GM21723 (cell line): ENCODE measurements at regions not wholly inside any gene's neighbourhood (a gene's known extent, or its start where the extent isn't known, plus 50 kb on each side); places are given as distances from the start of the nearest gene placed in this dataset.
"Not testable (repeated sequence)": the region's sequence is repeated elsewhere in the genome, so short reads cannot be mapped to it uniquely, and the experiment has no call there.

ENCODE experiments used
- ATAC-seq: cut with Tn5 transposase; IDR thresholded peaks from one replicate; pipeline ENCODE4 v1.9.1; 2021; ENCODE audit warnings: mild to moderate bottlenecking, moderate library complexity; ENCODE audit not compliant: unreplicated experiment

GRCh38 chr6:112574190-112574589 lies 227.1 kb downstream of the RFPL4B start:
- ATAC-seq = no peak

GRCh38 chr6:112575309-112575834 lies 228.2 kb downstream of the RFPL4B start:
- ATAC-seq = no peak

- ATAC-seq = no peak
Observed at GRCh38 chr6:112576423-112576822, 229.3 kb downstream of the RFPL4B start.

- ATAC-seq = no peak
Observed at GRCh38 chr6:112579601-112580000, 232.5 kb downstream of the RFPL4B start.

- no peak for ATAC-seq
Observed at GRCh38 chr6:112581015-112581414, 233.9 kb downstream of the RFPL4B start.

- ATAC-seq = no peak
Observed at GRCh38 chr6:112590326-112590725, 243.2 kb downstream of the RFPL4B start.

- ATAC-seq = no peak
Observed at GRCh38 chr6:112591329-112591728, 244.2 kb downstream of the RFPL4B start.

GRCh38 chr6:112592159-112592558 lies 245.0 kb downstream of the RFPL4B start:
- ATAC-seq = no peak

GRCh38 chr6:112594886-112595594 lies 247.9 kb downstream of the RFPL4B start:
- ATAC-seq = no peak

- no peak for ATAC-seq
Observed at GRCh38 chr6:112595841-112596240, 248.7 kb downstream of the RFPL4B start.

- no peak for ATAC-seq
Observed at GRCh38 chr6:112597176-112597575, 250.0 kb downstream of the RFPL4B start.

- no peak for ATAC-seq
Observed at GRCh38 chr6:112600168-112600567, 253.0 kb downstream of the RFPL4B start.

GRCh38 chr6:112603726-112604125 lies 256.6 kb downstream of the RFPL4B start:
- ATAC-seq = no peak

GRCh38 chr6:112606656-112607435 lies 259.7 kb downstream of the RFPL4B start:
- no peak for ATAC-seq

- not testable (repeated sequence) for ATAC-seq
Observed at GRCh38 chr6:112608925-112609324, 261.8 kb downstream of the RFPL4B start.

- ATAC-seq = no peak
Observed at GRCh38 chr6:112613410-112613809, 266.3 kb downstream of the RFPL4B start.

- ATAC-seq = no peak
Observed at GRCh38 chr6:112618849-112619248, 271.7 kb downstream of the RFPL4B start.

- ATAC-seq = peak; percentile 74
Observed at GRCh38 chr6:112620812-112621569, 273.9 kb downstream of the RFPL4B start.

GRCh38 chr6:112622036-112622435 lies 274.9 kb downstream of the RFPL4B start:
- no peak for ATAC-seq

GRCh38 chr6:112626468-112627082 lies 279.4 kb downstream of the RFPL4B start:
- peak; percentile 65 for ATAC-seq

- no peak for ATAC-seq
Observed at GRCh38 chr6:112634376-112634775, 287.2 kb downstream of the RFPL4B start.
